IgD-negative memory B cell (primary cell): ENCODE measurements at regions not wholly inside any gene's neighbourhood (a gene's known extent, or its start where the extent isn't known, plus 50 kb on each side); places are given as distances from the start of the nearest gene placed in this dataset.
"Not testable (repeated sequence)": the region's sequence is repeated elsewhere in the genome, so short reads cannot be mapped to it uniquely, and the experiment has no call there.

ENCODE experiments used
- H3K27ac Mint-ChIP-seq, 3 donors: one replicate each; pipeline ENCODE4 v1.8.0; 2020 to 2022; ENCODE audit warnings: mild to moderate bottlenecking in 3 of 3, mixed read lengths in 3 of 3, moderate library complexity in 1 of 3
- H3K27me3 Mint-ChIP-seq: one replicate; pipeline ENCODE4 v1.8.0; 2021; ENCODE audit warnings: mixed read lengths
- H3K36me3 Mint-ChIP-seq: one replicate; pipeline ENCODE4 v1.8.0; 2020; ENCODE audit warnings: mild to moderate bottlenecking, mixed read lengths
- H3K4me1 Mint-ChIP-seq, 3 donors: one replicate each; pipeline ENCODE4 v1.8.0; 2020 to 2022; ENCODE audit warnings: mixed read lengths in 3 of 3, mild to moderate bottlenecking in 1 of 3
- H3K4me3 Mint-ChIP-seq, 4 donors: one replicate each; pipeline ENCODE4 v1.8.0; 2020 to 2022; ENCODE audit warnings: mild to moderate bottlenecking in 4 of 4, mixed read lengths in 4 of 4, moderate library complexity in 3 of 4
- H3K9me3 Mint-ChIP-seq, 3 donors: one replicate each; pipeline ENCODE4 v1.8.0; 2020 to 2021; ENCODE audit warnings: mixed read lengths in 3 of 3, mild to moderate bottlenecking in 1 of 3

DNA sequence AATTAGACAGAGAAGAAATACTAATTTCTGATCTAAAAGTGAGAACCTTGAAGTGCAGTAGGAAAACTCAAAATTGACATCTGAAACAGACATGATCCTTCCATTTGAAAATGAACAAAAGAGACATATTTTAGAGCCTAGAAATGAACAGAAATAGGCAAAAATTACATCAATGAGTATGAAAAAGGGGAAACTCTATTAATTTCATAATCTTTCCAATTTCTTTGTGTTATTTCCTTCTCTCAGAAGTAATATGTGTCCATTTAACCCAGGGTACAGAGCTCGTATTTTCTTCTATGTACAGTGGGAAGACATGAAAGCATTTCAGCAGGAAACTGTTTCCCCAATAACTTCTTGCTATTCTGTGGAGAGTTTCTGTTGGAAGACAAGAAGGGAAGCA lies 263.1 kb downstream of the CGGBP1 start:
- Mint-ChIP-seq H3K36me3 (peaks cover 4% of the 10 kb centered on the region), H3K9me3 (no peaks in the 10 kb centered on the region), H3K27ac (no peak overlapping the region), H3K4me3 (peak overlapping the region in 1 of 4 donors; percentile 1), H3K27me3 (peaks cover 37% of the 10 kb centered on the region), H3K4me1 (peaks cover 0 to 21% (median 17%) of the 10 kb centered on the region in 3 donors)

- peaks cover 0 to 21% (median 17%) of the 10 kb centered on the region in 3 donors for H3K4me1 Mint-ChIP-seq
- no peak overlapping the region for H3K27ac Mint-ChIP-seq
- H3K27me3 Mint-ChIP-seq = peaks cover 43% of the 10 kb centered on the region
- H3K9me3 Mint-ChIP-seq = no peaks in the 10 kb centered on the region
- peak overlapping the region in 3 of 4 donors; percentile 29 to 60 (median 42) for H3K4me3 Mint-ChIP-seq
- peaks cover 4% of the 10 kb centered on the region for H3K36me3 Mint-ChIP-seq
These were observed 265.4 kb downstream of the CGGBP1 start for GRCh38 chr3:87793337-87793877.

- no peak within 1 kb of the TSS for H3K27ac Mint-ChIP-seq
- peaks cover 0 to 21% (median 17%) of the 10 kb centered on the region in 3 donors for H3K4me1 Mint-ChIP-seq
- H3K36me3 Mint-ChIP-seq = peaks cover 4% of the 10 kb centered on the region
- H3K9me3 Mint-ChIP-seq = no peaks in the 10 kb centered on the region
- peak within 1 kb of the TSS in 3 of 4 donors; percentile 68 to 87 (median 78) for H3K4me3 Mint-ChIP-seq
- H3K27me3 Mint-ChIP-seq = peaks cover 43% of the 10 kb centered on the region
These were observed 266.1 kb downstream of the CGGBP1 start, which contains the start of gene HTR1F for GRCh38 chr3:87792534-87793336. TSS of gene HTR1F (plus strand) at chr3:87792706.

GRCh38 chr3:87792198-87792533 lies 266.6 kb downstream of the CGGBP1 start:
- H3K27ac Mint-ChIP-seq = no peak overlapping the region
- H3K4me1 Mint-ChIP-seq = peaks cover 0 to 21% (median 17%) of the 10 kb centered on the region in 3 donors
- no peaks in the 10 kb centered on the region for H3K9me3 Mint-ChIP-seq
- H3K27me3 Mint-ChIP-seq = peaks cover 40% of the 10 kb centered on the region
- peak overlapping the region in 3 of 4 donors; percentile 68 to 87 (median 78) for H3K4me3 Mint-ChIP-seq
- H3K36me3 Mint-ChIP-seq = peaks cover 4% of the 10 kb centered on the region

DNA sequence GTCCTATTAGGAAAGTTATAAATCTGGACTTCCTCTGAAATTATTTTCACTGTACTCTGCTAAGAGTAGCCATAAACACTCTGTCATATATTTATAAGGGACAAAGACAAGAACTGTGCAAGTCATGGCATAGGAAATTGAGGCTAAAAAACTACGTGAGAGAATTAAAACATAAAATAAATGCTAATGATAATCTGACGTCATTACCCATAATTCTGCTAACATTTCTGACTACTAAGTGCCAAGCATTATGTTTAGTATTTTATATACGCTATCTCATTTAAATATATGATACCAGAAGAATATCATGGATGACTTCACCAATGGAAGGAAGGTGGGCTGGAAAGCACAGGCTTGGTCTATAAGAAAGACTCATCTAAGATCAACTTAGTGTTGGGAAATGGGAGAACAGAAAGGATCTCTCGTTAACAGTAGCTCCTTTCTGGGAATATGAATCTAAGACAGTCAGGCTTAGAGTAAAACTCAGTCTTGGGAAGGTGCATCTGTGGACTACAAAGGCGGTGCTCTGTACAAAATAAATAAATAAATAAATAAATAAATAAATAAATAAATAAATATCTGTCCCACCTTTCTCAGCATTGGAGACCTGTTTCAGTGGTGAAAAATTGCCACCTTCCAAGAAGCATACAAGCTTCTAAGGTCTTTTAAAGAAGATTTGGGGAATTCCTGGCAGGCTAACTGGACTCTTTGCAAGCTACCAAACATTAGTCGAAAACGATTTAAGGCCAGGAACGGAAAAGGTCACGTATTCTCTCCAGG lies 267.4 kb downstream of the CGGBP1 start:
- peaks cover 4% of the 10 kb centered on the region for H3K36me3 Mint-ChIP-seq
- H3K27me3 Mint-ChIP-seq = peaks cover 40% of the 10 kb centered on the region
- H3K4me3 Mint-ChIP-seq = peak overlapping the region in 1 of 4 donors; percentile 78
- peaks cover 0 to 16% (median 14%) of the 10 kb centered on the region in 3 donors for H3K4me1 Mint-ChIP-seq
- H3K9me3 Mint-ChIP-seq = no peaks in the 10 kb centered on the region
- no peak overlapping the region for H3K27ac Mint-ChIP-seq

- H3K4me3 Mint-ChIP-seq, H3K27ac Mint-ChIP-seq, H3K9me3 Mint-ChIP-seq, H3K36me3 Mint-ChIP-seq: not testable (repeated sequence)
- Mint-ChIP-seq H3K4me1 (peaks cover 0 to 12% (median 7%) of the 10 kb centered on the region in 3 donors), H3K27me3 (peaks cover 30% of the 10 kb centered on the region)
These were observed 269.8 kb downstream of the CGGBP1 start for GRCh38 chr3:87789049-87789448.

- H3K4me1 Mint-ChIP-seq = peaks cover 0 to 10% (median 3%) of the 10 kb centered on the region in 3 donors
- H3K4me3 Mint-ChIP-seq = no peak overlapping the region
- H3K27me3 Mint-ChIP-seq = peaks cover 26% of the 10 kb centered on the region
- peaks cover 2% of the 10 kb centered on the region for H3K36me3 Mint-ChIP-seq
- no peak overlapping the region for H3K27ac Mint-ChIP-seq
- peaks cover 0 to 2% (median 0%) of the 10 kb centered on the region in 3 donors for H3K9me3 Mint-ChIP-seq
These were observed 270.3 kb downstream of the CGGBP1 start for GRCh38 chr3:87788516-87788915.

GRCh38 chr3:87780811-87781210 lies 278.0 kb downstream of the CGGBP1 start:
- no peaks in the 10 kb centered on the region for H3K27me3 Mint-ChIP-seq
- H3K9me3 Mint-ChIP-seq = peaks cover 0 to 9% (median 0%) of the 10 kb centered on the region in 3 donors
- no peaks in the 10 kb centered on the region for H3K36me3 Mint-ChIP-seq
- H3K4me1 Mint-ChIP-seq = no peaks in the 10 kb centered on the region
- no peak overlapping the region for H3K27ac Mint-ChIP-seq
- no peak overlapping the region for H3K4me3 Mint-ChIP-seq

- H3K4me3 Mint-ChIP-seq = no peak overlapping the region
- H3K36me3 Mint-ChIP-seq = peaks cover 2% of the 10 kb centered on the region
- H3K4me1 Mint-ChIP-seq = no peaks in the 10 kb centered on the region
- H3K9me3 Mint-ChIP-seq = peaks cover 0 to 8% (median 0%) of the 10 kb centered on the region in 3 donors
- no peak overlapping the region for H3K27ac Mint-ChIP-seq
- H3K27me3 Mint-ChIP-seq = no peaks in the 10 kb centered on the region
These were observed 279.9 kb downstream of the CGGBP1 start for GRCh38 chr3:87778876-87779275.

DNA sequence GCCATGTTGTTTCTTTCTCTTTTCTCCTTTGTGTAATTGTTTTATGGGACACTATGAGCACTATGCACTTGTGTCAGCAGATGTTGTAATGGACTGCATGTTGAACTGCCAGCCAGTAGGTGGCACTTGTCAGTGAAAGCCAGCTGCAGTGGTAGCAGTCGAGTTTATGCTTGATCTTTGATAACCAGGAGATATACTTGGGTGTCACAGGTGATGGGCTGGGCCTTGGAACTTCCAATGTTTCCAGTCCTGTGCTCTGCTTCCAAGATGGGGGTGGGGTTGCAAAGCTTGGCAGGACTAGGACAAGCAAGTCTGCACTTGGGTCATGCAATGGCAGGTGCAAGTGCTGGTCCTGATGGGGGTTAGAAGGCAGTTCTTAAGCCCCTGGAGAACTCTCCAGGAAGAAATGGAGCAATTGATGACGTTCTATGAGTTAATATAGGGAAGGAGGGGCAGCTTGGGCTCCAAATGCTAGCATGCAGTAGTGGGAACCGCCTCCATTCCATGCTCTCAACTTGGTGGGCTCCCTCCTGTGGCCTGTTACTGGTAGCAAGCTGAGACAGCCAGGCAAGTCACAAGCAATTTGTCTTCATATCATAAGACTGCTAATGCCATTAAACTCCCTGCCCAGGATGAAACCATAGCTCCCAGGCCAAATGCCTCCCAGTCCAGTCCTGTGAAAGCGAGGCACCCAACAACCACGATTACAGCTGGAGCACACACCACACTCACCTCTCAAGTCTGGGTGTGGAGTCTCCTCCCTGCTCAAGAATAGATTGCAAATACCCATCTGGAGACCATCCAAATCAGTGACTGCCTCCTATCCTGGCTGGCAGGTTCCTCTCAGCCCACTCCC lies 287.2 kb downstream of the CGGBP1 start:
- no peak overlapping the region for H3K4me3 Mint-ChIP-seq
- H3K27ac Mint-ChIP-seq = no peak overlapping the region
- no peaks in the 10 kb centered on the region for H3K4me1 Mint-ChIP-seq
- H3K36me3 Mint-ChIP-seq = peaks cover 2% of the 10 kb centered on the region
- H3K27me3 Mint-ChIP-seq = peaks cover 1% of the 10 kb centered on the region
- H3K9me3 Mint-ChIP-seq = no peaks in the 10 kb centered on the region

- H3K4me3 Mint-ChIP-seq = no peak overlapping the region
- H3K27ac Mint-ChIP-seq = no peak overlapping the region
- no peaks in the 10 kb centered on the region for H3K36me3 Mint-ChIP-seq
- peaks cover 1% of the 10 kb centered on the region for H3K27me3 Mint-ChIP-seq
- H3K9me3 Mint-ChIP-seq = no peaks in the 10 kb centered on the region
- H3K4me1 Mint-ChIP-seq = no peaks in the 10 kb centered on the region
These were observed 292.1 kb downstream of the CGGBP1 start for GRCh38 chr3:87766721-87767120.

- Mint-ChIP-seq H3K9me3 (no peaks in the 10 kb centered on the region), H3K4me3 (no peak overlapping the region), H3K27ac (no peak overlapping the region), H3K4me1 (no peaks in the 10 kb centered on the region), H3K36me3 (no peaks in the 10 kb centered on the region), H3K27me3 (peaks cover 1% of the 10 kb centered on the region)
These were observed 293.5 kb downstream of the CGGBP1 start for GRCh38 chr3:87765256-87765655.

DNA sequence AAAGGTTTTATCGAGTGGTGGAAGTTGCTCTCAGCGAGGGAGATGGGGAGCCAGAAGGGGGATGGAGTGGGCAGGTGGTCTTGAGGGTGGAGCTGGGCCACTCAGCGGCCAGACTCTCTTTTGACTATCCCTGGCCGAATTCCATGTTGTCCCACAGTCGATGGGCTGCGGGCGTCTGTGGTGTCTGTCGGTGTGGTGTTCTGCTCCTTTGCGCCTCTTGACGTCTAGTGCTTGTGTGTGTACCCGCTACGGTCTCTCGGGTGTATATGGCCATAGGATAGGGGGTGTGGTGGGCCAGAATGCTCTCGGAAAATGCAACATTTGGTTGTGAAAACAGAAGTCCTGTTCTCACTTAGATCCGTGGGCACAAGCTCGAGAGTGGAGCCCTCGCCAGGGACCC lies 297.0 kb downstream of the CGGBP1 start:
- Mint-ChIP-seq H3K27ac (no peak overlapping the region), H3K27me3 (no peaks in the 10 kb centered on the region), H3K9me3 (no peaks in the 10 kb centered on the region), H3K4me1 (no peaks in the 10 kb centered on the region), H3K36me3 (no peaks in the 10 kb centered on the region), H3K4me3 (no peak overlapping the region)

DNA sequence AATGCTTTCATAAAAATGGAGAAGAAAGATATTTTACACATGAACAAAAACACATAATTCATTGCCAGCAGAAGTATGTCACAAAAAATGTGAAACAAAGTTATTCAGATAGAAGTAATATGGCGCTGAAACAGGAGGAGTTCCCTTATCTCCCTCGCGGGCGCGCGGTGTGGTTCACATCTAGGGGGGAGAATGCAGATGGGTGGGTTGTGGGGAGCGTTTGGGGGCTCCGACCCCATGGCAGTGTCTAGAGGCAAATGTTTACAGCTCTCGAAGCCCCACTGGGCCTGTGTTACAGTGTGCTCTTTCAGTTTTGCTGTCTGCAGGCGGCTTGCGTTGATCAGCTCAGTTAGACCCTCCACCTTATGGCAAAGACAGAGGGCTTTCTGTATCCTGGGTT lies 297.5 kb downstream of the CGGBP1 start:
- no peaks in the 10 kb centered on the region for H3K9me3 Mint-ChIP-seq
- H3K4me1 Mint-ChIP-seq = no peaks in the 10 kb centered on the region
- no peaks in the 10 kb centered on the region for H3K27me3 Mint-ChIP-seq
- no peak overlapping the region for H3K4me3 Mint-ChIP-seq
- no peaks in the 10 kb centered on the region for H3K36me3 Mint-ChIP-seq
- H3K27ac Mint-ChIP-seq = no peak overlapping the region
